Testis (tissue), 2 donors: ENCODE measurements at regions not wholly inside any gene's neighbourhood (a gene's known extent, or its start where the extent isn't known, plus 50 kb on each side); places are given as distances from the start of the nearest gene placed in this dataset.

ENCODE experiments used
- DNase-seq: peaks from one replicate; pipeline ENCODE4 v3.0.0-alpha.2; 2019
- H3K27ac ChIP-seq, 2 donors: fragments of 200-600 bp; sonication (generic); one replicate each; pipeline ENCODE4 v1.5.1; 2019
- H3K27me3 ChIP-seq: fragments of 200-600 bp; sonication (generic); one replicate; pipeline ENCODE4 v1.5.1; 2019
- H3K36me3 ChIP-seq: fragments of 200-600 bp; sonication (generic); one replicate; pipeline ENCODE4 v1.5.1; 2017; ENCODE audit warnings: low read depth; ENCODE audit errors: missing control alignments
- H3K4me1 ChIP-seq: fragments of 200-600 bp; sonication (generic); one replicate; pipeline ENCODE4 v1.5.1; 2019
- H3K4me3 ChIP-seq, 2 donors: fragments of 200-600 bp; sonication (generic); one replicate each; pipeline ENCODE4 v1.5.1; 2017 to 2019
- H3K9me3 ChIP-seq: fragments of 200-600 bp; sonication (generic); one replicate; pipeline ENCODE4 v1.5.1; 2017
- POLR2A ChIP-seq: fragments of 450-650 bp; IDR thresholded peaks from one replicate; pipeline ENCODE4 v1.6.1; 2017; ENCODE audit warnings: antibody characterized with exemption, mild to moderate bottlenecking, moderate library complexity
- WGBS, 2 donors: methylation state at CpG; one replicate each; pipeline ENCODE4 v1.1.5; 2018; 5-methylcytosine and 5-hydroxymethylcytosine counted together
- intact Hi-C: fragments of 100-400 bp; cut with DNase I; formaldehyde crosslinking; loops from one replicate; pipeline ENCODE4 v1.15.1; 2023; ENCODE audit warnings: low total_unique reads
- TF ChIP-seq, protein P1 (sequence below), 3 experiments: fragments of 450-650 bp in 2 of 3; fragments of 200-600 bp in 1 of 3; sonication (generic) in 1 of 3; IDR thresholded peaks; one replicate each; pipeline ENCODE4 v1.5.1; 2016 to 2019; ENCODE audit warnings: antibody characterized with exemption in 3 of 3, mild to moderate bottlenecking in 2 of 3, moderate library complexity in 1 of 3

DNA sequence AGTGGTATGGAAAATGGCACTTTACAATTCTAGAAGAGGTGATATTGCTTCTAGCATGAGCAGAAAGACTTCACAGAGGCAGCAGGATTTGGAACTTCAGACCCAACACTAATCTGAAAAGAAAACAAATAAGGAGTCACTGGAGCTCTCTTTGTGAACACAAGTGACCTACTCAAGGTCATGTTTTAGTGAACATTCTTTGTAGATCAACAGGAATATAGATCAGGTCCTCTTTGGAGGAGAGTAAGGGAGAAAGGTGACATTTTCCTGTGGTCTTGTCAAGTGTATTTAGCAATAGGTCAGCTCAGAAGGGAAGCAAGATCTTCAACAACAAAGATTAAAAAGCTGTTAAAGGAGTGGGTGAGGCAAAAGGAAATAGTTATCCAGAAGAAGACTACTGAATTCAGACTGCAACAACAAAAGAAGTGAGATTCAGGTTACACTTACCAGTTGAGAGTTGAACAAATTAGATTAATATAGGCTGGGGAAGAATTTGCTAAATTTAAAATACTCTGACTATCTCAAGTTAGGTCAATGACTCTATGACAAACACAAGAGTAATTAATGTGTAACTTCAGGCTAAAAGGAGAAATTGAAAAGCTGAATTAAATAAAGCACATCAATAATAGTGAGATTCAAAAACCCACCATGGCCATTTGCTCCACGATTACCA is 528.2 kb downstream of the RPS29 start:
- DNase-seq: no peak
- H3K4me3 ChIP-seq: no peak overlapping the region
- H3K27ac ChIP-seq: no peak overlapping the region
- no peaks in the 10 kb centered on the region for H3K27me3 ChIP-seq
- TF ChIP-seq, protein P1, sequence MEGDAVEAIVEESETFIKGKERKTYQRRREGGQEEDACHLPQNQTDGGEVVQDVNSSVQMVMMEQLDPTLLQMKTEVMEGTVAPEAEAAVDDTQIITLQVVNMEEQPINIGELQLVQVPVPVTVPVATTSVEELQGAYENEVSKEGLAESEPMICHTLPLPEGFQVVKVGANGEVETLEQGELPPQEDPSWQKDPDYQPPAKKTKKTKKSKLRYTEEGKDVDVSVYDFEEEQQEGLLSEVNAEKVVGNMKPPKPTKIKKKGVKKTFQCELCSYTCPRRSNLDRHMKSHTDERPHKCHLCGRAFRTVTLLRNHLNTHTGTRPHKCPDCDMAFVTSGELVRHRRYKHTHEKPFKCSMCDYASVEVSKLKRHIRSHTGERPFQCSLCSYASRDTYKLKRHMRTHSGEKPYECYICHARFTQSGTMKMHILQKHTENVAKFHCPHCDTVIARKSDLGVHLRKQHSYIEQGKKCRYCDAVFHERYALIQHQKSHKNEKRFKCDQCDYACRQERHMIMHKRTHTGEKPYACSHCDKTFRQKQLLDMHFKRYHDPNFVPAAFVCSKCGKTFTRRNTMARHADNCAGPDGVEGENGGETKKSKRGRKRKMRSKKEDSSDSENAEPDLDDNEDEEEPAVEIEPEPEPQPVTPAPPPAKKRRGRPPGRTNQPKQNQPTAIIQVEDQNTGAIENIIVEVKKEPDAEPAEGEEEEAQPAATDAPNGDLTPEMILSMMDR (IDR thresholded peaks at IDR 0.05): no peak
- no peak for TF ChIP-seq POLR2A
- intact Hi-C loops: no loop called here
- WGBS, 2 donors: 56 to 58% methylated on average over 1 of the region's 1 CpG
- H3K4me1 ChIP-seq: no peaks in the 10 kb centered on the region
- no peaks in the 10 kb centered on the region for H3K36me3 ChIP-seq
- H3K9me3 ChIP-seq: no peaks in the 10 kb centered on the region

DNA sequence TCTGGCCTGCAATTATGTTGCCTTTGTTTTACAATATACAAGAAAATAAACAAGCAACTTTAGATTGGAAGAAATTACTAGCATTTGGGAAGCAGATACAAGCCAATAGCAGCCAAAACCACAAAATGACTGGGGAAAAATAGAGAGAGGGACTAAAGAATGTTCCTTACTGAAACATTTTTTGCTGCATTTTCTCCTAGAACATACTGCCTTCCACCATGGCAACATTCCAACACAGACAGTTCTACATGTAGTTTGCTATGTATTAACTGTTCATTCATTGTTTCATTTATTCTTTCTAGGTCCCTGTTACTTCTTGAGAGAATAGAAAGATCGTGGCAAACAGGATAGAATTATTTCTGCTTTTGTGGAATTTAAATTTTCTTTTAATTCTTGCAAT is 530.2 kb downstream of the RPS29 start:
- intact Hi-C loops: no loop called here
- no peak overlapping the region for H3K4me3 ChIP-seq
- H3K27me3 ChIP-seq: no peaks in the 10 kb centered on the region
- no peak overlapping the region for H3K27ac ChIP-seq
- 80 to 84% methylated on average over 1 of the region's 1 CpG for WGBS, 2 donors
- H3K36me3 ChIP-seq: no peaks in the 10 kb centered on the region
- H3K9me3 ChIP-seq: no peaks in the 10 kb centered on the region
- TF ChIP-seq, protein P1 (IDR thresholded peaks at IDR 0.05): no peak
- no peak for TF ChIP-seq POLR2A
- no peak for DNase-seq
- H3K4me1 ChIP-seq: no peaks in the 10 kb centered on the region

DNA sequence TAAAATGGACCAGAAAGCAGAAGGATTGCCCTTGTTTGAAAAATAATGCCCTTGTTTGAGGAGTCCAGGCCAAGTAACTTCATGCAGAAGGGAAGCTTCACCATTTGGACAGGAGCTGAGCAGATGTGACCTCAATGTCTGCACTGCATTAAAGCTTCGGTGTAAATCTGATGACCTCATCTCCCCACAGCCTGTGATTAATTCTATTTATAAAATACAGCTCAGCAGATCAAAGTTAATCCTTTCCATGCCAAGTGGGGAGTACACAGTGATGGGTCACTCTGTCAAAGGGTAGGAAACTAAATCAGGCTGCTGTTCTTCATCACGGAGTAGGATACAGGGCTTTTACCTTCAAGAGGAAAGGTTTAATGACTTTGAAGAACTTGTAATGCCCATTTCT is 533.7 kb downstream of the RPS29 start:
- no peak overlapping the region for H3K27ac ChIP-seq
- no peak overlapping the region for H3K4me3 ChIP-seq
- whole genome bisulfite sequencing, 2 donors: 48 to 64% methylated on average over 2 of the region's 2 CpGs
- no peak for DNase-seq
- no peaks in the 10 kb centered on the region for H3K4me1 ChIP-seq
- H3K9me3 ChIP-seq: no peaks in the 10 kb centered on the region
- intact Hi-C loops: no loop called here
- no peak for TF ChIP-seq POLR2A
- TF ChIP-seq, protein P1 (IDR thresholded peaks at IDR 0.05): no peak
- no peaks in the 10 kb centered on the region for H3K27me3 ChIP-seq
- H3K36me3 ChIP-seq: no peaks in the 10 kb centered on the region

DNA sequence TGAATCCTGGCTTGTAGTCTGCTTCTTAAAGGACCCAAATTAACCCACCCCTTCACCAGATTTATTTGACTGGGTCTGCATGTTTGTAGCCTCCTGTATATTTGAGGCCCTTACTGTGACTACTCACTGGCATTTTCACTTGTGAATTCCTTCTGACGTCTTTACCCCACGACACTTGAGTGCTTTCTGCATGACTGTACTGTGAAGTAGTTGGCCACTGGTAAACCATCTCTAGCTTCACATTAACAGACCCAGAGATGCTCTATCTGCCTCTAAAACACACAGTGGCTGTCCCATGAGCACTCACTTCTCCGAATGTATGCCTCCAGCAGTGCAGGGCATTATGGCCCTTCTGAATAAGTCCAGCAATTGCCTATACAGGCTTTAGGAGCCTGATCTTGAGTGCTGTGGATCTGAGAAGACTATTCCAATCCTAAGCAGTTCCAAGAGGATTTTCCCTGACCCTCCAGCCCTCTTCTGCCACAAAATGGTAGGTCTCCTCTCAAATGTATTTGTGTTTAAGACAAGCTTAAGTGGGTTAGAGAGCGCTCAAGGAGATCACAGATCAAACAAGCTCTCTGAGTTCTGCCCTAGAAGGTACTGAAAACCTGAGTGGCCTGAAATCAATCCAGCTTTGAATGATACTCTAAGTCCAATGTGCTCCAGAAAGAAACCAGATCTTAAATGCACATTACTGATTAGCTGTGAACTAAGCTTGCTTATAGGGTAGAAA is 534.7 kb downstream of the RPS29 start:
- 73 to 90% methylated on average over 4 of the region's 4 CpGs for WGBS, 2 donors
- Histone ChIP-seq H3K4me1 (no peaks in the 10 kb centered on the region), H3K4me3 (no peak overlapping the region), H3K27ac (no peak overlapping the region), H3K36me3 (no peaks in the 10 kb centered on the region), H3K9me3 (no peaks in the 10 kb centered on the region), H3K27me3 (no peaks in the 10 kb centered on the region)
- no peak for DNase-seq
- intact Hi-C loops: no loop called here
- TF ChIP-seq, protein P1 (IDR thresholded peaks at IDR 0.05): no peak

DNA sequence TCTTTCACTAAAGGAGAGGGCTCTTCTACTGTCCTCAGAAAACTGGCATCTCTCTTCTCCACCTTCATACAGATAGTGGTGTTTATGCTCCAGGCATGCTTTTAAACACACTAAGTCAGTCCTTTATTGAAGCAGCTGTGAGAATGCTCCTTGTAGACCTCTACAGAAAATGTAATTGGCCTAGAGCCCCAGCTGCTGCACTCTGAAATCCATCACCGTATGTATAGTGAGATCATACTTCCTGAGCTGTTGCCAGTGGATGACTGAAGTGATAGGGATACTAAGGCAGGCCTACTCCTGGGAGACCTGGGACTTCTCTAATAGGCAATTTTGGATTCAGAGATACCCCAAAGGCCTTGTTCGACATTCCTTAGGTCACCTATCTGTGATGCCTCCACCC is 535.4 kb downstream of the RPS29 start:
- intact Hi-C loops: no loop called here
- H3K27ac ChIP-seq: no peak overlapping the region
- WGBS, 2 donors: 56 to 59% methylated on average over 2 of the region's 2 CpGs
- no peaks in the 10 kb centered on the region for H3K36me3 ChIP-seq
- H3K27me3 ChIP-seq: no peaks in the 10 kb centered on the region
- TF ChIP-seq POLR2A: no peak
- TF ChIP-seq, protein P1 (IDR thresholded peaks at IDR 0.05): no peak
- H3K4me3 ChIP-seq: no peak overlapping the region
- DNase-seq: no peak
- no peaks in the 10 kb centered on the region for H3K9me3 ChIP-seq
- H3K4me1 ChIP-seq: no peaks in the 10 kb centered on the region
